ENCODE measurements at regions not wholly inside any gene's neighbourhood (a gene's known extent, or its start where the extent isn't known, plus 50 kb on each side); places are given as distances from the start of the nearest gene placed in this dataset.

GRCh38 chr20:54321352-54322087, 113.6 kb downstream of the PFDN4 start:
- DNase-seq (ENCODE audit: low read depth): no peak
- H3K4me3 ChIP-seq (ENCODE audit: control insufficient read depth, low read depth, low read length): no peak overlapping the region
- TF ChIP-seq, protein P1, sequence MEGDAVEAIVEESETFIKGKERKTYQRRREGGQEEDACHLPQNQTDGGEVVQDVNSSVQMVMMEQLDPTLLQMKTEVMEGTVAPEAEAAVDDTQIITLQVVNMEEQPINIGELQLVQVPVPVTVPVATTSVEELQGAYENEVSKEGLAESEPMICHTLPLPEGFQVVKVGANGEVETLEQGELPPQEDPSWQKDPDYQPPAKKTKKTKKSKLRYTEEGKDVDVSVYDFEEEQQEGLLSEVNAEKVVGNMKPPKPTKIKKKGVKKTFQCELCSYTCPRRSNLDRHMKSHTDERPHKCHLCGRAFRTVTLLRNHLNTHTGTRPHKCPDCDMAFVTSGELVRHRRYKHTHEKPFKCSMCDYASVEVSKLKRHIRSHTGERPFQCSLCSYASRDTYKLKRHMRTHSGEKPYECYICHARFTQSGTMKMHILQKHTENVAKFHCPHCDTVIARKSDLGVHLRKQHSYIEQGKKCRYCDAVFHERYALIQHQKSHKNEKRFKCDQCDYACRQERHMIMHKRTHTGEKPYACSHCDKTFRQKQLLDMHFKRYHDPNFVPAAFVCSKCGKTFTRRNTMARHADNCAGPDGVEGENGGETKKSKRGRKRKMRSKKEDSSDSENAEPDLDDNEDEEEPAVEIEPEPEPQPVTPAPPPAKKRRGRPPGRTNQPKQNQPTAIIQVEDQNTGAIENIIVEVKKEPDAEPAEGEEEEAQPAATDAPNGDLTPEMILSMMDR (conservative IDR thresholded peaks at IDR 0.05; ENCODE audit: control insufficient read depth, insufficient read depth, low read depth, low read length): no peak

DNA sequence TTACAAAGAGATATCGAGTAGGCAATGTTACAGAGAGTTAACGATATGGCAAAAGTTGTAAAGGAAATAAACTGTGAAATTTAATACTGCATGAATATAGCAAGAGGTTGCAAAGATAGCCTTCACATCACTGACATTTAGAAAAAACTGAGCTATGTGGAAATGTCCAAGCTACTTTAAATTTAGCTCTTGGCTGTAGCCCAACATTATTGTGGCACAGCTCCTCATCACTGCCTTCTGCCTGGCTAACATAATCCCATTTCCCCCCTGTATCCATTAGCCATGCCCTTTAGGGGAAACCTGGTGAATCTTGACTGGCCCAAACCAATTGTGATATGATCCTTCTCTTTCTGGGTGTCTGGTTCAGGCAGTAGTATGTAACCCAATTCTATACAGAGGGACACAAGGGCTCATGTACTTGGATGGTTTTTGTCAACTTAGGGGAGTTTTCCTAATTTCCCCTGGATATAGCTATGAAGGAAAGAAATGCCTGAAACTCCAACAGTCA, 115.4 kb downstream of the PFDN4 start:
- DNase-seq (ENCODE audit: low read depth): no peak
- TF ChIP-seq, protein P1 (conservative IDR thresholded peaks at IDR 0.05; ENCODE audit: control insufficient read depth, insufficient read depth, low read depth, low read length): no peak
- no peak overlapping the region for H3K4me3 ChIP-seq (ENCODE audit: control insufficient read depth, low read depth, low read length)

DNA sequence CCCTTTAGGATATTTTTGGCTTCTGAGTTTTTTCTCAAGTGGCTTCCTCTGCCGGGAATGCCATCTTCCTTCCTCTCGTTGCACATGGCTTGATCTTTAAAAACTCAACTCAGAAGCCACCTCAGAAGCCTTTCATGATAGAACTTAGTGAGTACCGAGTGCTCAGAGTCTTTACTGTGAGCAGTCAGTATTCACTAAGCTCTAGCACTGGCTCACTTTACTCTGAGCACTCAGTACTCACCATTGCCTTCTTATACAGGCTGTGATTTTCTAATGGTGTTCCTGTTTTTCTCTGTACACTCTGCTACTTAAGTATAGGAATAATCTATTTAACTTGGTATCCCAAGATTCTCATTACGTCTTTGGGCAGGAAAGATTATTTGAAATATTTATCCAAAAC, 116.2 kb downstream of the PFDN4 start:
- no peak overlapping the region for H3K4me3 ChIP-seq (ENCODE audit: control insufficient read depth, low read depth, low read length)
- TF ChIP-seq, protein P1 (conservative IDR thresholded peaks at IDR 0.05; ENCODE audit: control insufficient read depth, insufficient read depth, low read depth, low read length): no peak
- DNase-seq (ENCODE audit: low read depth): no peak

DNA sequence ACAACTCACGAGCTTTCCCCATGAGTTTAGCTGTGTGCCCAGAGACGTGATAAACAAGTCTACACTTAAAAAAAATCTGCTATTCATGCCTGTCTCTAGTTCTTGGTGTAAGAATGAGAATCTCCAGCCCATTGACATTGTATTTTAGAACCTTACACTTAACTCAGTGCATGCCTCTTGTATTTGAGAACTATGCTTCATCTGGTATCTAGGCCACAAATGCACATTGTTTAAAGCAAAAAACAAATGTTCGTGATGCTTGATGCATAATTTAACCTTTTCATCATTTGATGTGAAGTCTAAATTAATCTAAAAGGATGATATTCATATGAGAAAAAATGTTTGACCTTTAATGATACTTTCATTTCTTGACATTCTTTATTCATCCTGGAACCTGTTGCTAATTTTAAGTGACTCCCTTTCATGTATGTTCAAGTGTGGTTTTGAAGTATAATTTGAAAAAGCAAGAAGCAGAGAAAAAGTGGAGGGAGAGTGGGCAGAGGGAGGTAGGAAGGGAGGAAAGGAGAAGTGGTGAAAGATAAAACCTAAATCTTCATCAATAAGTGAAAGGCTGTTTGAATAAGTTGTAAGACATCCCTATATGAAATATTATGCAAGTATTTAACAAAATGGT, 116.9 kb downstream of the PFDN4 start:
- no peak for DNase-seq (ENCODE audit: low read depth)
- TF ChIP-seq, protein P1 (conservative IDR thresholded peaks at IDR 0.05; ENCODE audit: control insufficient read depth, insufficient read depth, low read depth, low read length): no peak
- H3K4me3 ChIP-seq (ENCODE audit: control insufficient read depth, low read depth, low read length): no peak overlapping the region

- no peak overlapping the region for H3K4me3 ChIP-seq (ENCODE audit: control insufficient read depth, low read depth, low read length)
- DNase-seq (ENCODE audit: low read depth): peak; percentile 25
- TF ChIP-seq, protein P1 (conservative IDR thresholded peaks at IDR 0.05; ENCODE audit: control insufficient read depth, insufficient read depth, low read depth, low read length): no peak
These were observed 127.4 kb downstream of the PFDN4 start for GRCh38 chr20:54335299-54335698.

DNA sequence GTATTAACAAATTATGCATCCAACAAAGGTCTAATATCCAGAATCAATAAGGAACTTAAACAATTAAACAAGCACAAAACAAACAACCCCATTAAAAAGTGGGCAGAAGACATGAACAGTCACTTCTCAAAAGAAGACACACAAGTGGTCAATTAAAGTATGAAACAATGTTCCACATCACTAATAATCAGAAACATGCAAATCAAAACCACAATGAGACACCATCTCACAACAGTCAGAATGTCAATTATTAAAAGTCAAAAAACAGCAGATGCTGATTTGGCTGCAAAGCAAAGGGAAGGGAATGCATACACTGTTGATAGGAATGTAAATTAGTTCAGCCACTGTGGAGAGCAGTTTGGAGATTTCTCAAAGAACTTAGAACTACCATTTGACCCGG, 129.3 kb downstream of the PFDN4 start:
- TF ChIP-seq, protein P1 (conservative IDR thresholded peaks at IDR 0.05; ENCODE audit: control insufficient read depth, insufficient read depth, low read depth, low read length): no peak
- no peak overlapping the region for H3K4me3 ChIP-seq (ENCODE audit: control insufficient read depth, low read depth, low read length)
- DNase-seq (ENCODE audit: low read depth): no peak
